GM23248 (cell line): ENCODE measurements at regions not wholly inside any gene's neighbourhood (a gene's known extent, or its start where the extent isn't known, plus 50 kb on each side); places are given as distances from the start of the nearest gene placed in this dataset.

Experiments used
- EZH2 ChIP-seq: fragments of 200-600 bp; sonication (generic); IDR thresholded peaks from 2 replicates; pipeline ENCODE4 v1.6.1; 2018; ENCODE audit warnings: antibody characterized with exemption, mild to moderate bottlenecking; ENCODE audit not compliant: insufficient read depth, poor library complexity, severe bottlenecking
- EZH2phosphoT487 ChIP-seq: fragments of 200-600 bp; sonication (generic); IDR thresholded peaks from 2 replicates; pipeline ENCODE4 v1.6.1; 2018; ENCODE audit warnings: antibody characterized with exemption, moderate library complexity, mild to moderate bottlenecking, low read depth; ENCODE audit not compliant: insufficient read depth

DNA sequence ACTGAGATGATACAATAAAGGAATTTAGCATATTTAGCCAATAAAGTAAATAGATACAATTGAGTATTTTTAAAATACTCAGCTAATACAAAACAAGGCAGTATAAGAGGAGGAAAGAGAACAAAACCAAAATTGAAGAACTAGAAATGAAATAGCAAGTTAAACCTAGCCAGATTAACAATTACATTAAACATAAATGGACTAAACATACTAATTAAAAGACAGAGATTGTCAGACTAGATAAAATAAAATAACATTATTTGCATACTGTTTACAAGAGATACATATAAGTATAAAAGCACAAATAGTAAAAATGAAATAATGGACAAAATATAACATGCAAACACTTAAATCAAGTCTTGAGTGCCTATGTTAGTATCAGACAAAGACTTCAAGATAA, 517.7 kb upstream of the PHF14 start:
- TF ChIP-seq EZH2phosphoT487 = no peak
- TF ChIP-seq EZH2 = no peak
